Loucy (cell line): ENCODE measurements at regions not wholly inside any gene's neighbourhood (a gene's known extent, or its start where the extent isn't known, plus 50 kb on each side); places are given as distances from the start of the nearest gene placed in this dataset.

Source experiments
- H2AFZ ChIP-seq: fragments of 200-600 bp; sonication (generic); 2 replicates; pipeline ENCODE4 v1.6.0; 2016; ENCODE audit warnings: antibody characterized with exemption, mild to moderate bottlenecking, low read length, moderate library complexity
- H3F3A ChIP-seq: fragments of 200-600 bp; 2 replicates; pipeline ENCODE4 v1.6.0; 2016; ENCODE audit warnings: antibody characterized with exemption, low read depth, mild to moderate bottlenecking
- H3K27me3 ChIP-seq: fragments of 200-600 bp; sonication (generic); 2 replicates; pipeline ENCODE4 v1.6.1; 2014; ENCODE audit warnings: low read length, mild to moderate bottlenecking; ENCODE audit not compliant: insufficient read depth, poor library complexity, severe bottlenecking
- H3K36me3 ChIP-seq: fragments of 200-600 bp; sonication (generic); 2 replicates; pipeline ENCODE4 v1.6.1; 2016; ENCODE audit warnings: low read length; ENCODE audit not compliant: insufficient read depth
- H3K4me1 ChIP-seq: fragments of 200-600 bp; sonication (generic); 2 replicates; pipeline ENCODE4 v1.5.1; 2014; ENCODE audit warnings: low read length, mild to moderate bottlenecking; ENCODE audit not compliant: insufficient read depth, poor library complexity, severe bottlenecking
- H3K4me2 ChIP-seq: fragments of 200-600 bp; sonication (generic); 2 replicates; pipeline ENCODE4 v1.6.0; 2014; ENCODE audit warnings: antibody characterized with exemption, low read length, low read depth, mild to moderate bottlenecking; ENCODE audit not compliant: poor library complexity, severe bottlenecking
- H3K4me3 ChIP-seq: fragments of 200-600 bp; sonication (generic); 2 replicates; pipeline ENCODE4 v1.5.1; 2014; ENCODE audit warnings: low read length, mild to moderate bottlenecking, mixed read lengths; ENCODE audit not compliant: poor library complexity, severe bottlenecking
- H3K79me2 ChIP-seq: fragments of 200-600 bp; sonication (generic); 2 replicates; pipeline ENCODE4 v1.6.1; 2014; ENCODE audit warnings: low read length; ENCODE audit not compliant: insufficient read depth
- H3K9ac ChIP-seq: fragments of 200-600 bp; sonication (generic); 2 replicates; pipeline ENCODE4 v1.6.0; 2014; ENCODE audit warnings: mild to moderate bottlenecking, low read depth, low read length, moderate library complexity; ENCODE audit not compliant: poor library complexity, severe bottlenecking
- H3K9me2 ChIP-seq: fragments of 200-600 bp; sonication (generic); replicated peaks from 2 replicates; pipeline ENCODE4 v1.6.1; 2016; ENCODE audit warnings: low read depth, low read length, mixed read lengths
- H3K9me3 ChIP-seq: fragments of 200-600 bp; sonication (generic); 2 replicates; pipeline ENCODE4 v1.6.1; 2014; ENCODE audit warnings: mild to moderate bottlenecking, antibody characterized with exemption, low read length, low read depth; ENCODE audit not compliant: insufficient read depth
- H4K20me1 ChIP-seq: fragments of 200-600 bp; sonication (generic); 2 replicates; pipeline ENCODE4 v1.6.0; 2014; ENCODE audit warnings: antibody characterized with exemption, low read length, mild to moderate bottlenecking; ENCODE audit not compliant: insufficient read depth, poor library complexity, severe bottlenecking
- CTCF ChIP-seq: fragments of 200-600 bp; sonication (generic); conservative IDR thresholded peaks from 2 replicates; pipeline ENCODE4 v1.5.1; 2014; ENCODE audit warnings: mild to moderate bottlenecking, antibody characterized with exemption, low read length
- EZH2phosphoT487 ChIP-seq: fragments of 200-600 bp; IDR thresholded peaks from 2 replicates; pipeline ENCODE4 v1.6.1; 2018; ENCODE audit warnings: antibody characterized with exemption, mild to moderate bottlenecking, moderate library complexity, borderline replicate concordance

GRCh38 chr11:70954471-70954870 is 297.9 kb downstream of the SHANK2 start:
- no peaks in the 10 kb centered on the region for H4K20me1 ChIP-seq
- H3K4me3 ChIP-seq: no peak overlapping the region
- H2AFZ ChIP-seq: no peak overlapping the region
- no peaks in the 10 kb centered on the region for H3K36me3 ChIP-seq
- no peaks in the 10 kb centered on the region for H3K79me2 ChIP-seq
- H3K27me3 ChIP-seq: no peaks in the 10 kb centered on the region
- H3K9me3 ChIP-seq: peaks cover 15% of the 10 kb centered on the region; the same call in 1 of the 2 replicates
- TF ChIP-seq CTCF: no peak
- no peak for TF ChIP-seq EZH2phosphoT487
- no peaks in the 10 kb centered on the region for H3K4me1 ChIP-seq
- H3K9ac ChIP-seq: no peak overlapping the region
- H3F3A ChIP-seq: no peaks in the 10 kb centered on the region
- H3K4me2 ChIP-seq: no peak overlapping the region
- no peaks in the 10 kb centered on the region for H3K9me2 ChIP-seq
